ENCODE measurements at regions not wholly inside any gene's neighbourhood (a gene's known extent, or its start where the extent isn't known, plus 50 kb on each side); places are given as distances from the start of the nearest gene placed in this dataset.

DNA sequence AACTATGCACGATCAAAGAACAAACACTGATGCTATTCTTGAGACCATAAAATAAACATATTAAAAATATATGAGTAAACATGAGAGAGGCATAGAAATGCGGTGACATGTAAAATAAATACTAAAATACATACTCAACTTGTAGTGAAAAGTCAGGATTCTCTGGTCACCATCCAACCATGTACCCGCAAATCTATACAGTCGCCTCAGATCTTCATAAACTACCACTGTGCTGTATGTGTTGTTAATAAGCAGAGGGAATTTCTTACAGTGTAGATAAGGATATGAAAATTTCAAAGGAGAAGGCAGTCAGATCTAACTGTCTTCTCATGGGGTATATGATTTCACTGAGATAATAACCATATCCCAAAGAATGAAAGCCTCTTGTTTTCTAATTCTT, 67.8 kb upstream of the FAM47B start:
- no peak overlapping the region for H3K9ac ChIP-seq (ENCODE audit: insufficient read depth, low read length)
- H2AFZ ChIP-seq (ENCODE audit: low read length), result no peak overlapping the region
- TF ChIP-seq, protein P1, sequence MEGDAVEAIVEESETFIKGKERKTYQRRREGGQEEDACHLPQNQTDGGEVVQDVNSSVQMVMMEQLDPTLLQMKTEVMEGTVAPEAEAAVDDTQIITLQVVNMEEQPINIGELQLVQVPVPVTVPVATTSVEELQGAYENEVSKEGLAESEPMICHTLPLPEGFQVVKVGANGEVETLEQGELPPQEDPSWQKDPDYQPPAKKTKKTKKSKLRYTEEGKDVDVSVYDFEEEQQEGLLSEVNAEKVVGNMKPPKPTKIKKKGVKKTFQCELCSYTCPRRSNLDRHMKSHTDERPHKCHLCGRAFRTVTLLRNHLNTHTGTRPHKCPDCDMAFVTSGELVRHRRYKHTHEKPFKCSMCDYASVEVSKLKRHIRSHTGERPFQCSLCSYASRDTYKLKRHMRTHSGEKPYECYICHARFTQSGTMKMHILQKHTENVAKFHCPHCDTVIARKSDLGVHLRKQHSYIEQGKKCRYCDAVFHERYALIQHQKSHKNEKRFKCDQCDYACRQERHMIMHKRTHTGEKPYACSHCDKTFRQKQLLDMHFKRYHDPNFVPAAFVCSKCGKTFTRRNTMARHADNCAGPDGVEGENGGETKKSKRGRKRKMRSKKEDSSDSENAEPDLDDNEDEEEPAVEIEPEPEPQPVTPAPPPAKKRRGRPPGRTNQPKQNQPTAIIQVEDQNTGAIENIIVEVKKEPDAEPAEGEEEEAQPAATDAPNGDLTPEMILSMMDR (conservative IDR thresholded peaks at IDR 0.05 in 1 of 2, IDR thresholded peaks at IDR 0.05 in 1 of 2; ENCODE audit: low read depth in 1 of 2, low read length in 2 of 2), result no peak
- TF ChIP-seq EZH2 (IDR thresholded peaks at IDR 0.05; ENCODE audit: low read length, missing control alignments), result no peak
- H3K4me2 ChIP-seq (ENCODE audit: extremely low read depth, insufficient read depth, low read length), result peak overlapping the region; percentile 51
- DNase-seq (ENCODE audit: low read depth in 2 of 2), result no peak
- H4K20me1 ChIP-seq (ENCODE audit: control insufficient read depth, extremely low read depth, insufficient read depth, low read length), result no peaks in the 10 kb centered on the region
- H3K27me3 ChIP-seq (ENCODE audit: control insufficient read depth, insufficient read depth, low read length), result no peaks in the 10 kb centered on the region
- no peaks in the 10 kb centered on the region for H3K9me3 ChIP-seq (ENCODE audit: control insufficient read depth, insufficient read depth, low read depth, low read length)
- H3K4me1 ChIP-seq (ENCODE audit: control insufficient read depth, extremely low read depth, insufficient read depth, low read length), result peaks cover 2% of the 10 kb centered on the region
- H3K79me2 ChIP-seq (ENCODE audit: control insufficient read depth, insufficient read depth, low read length), result no peaks in the 10 kb centered on the region
- no peaks in the 10 kb centered on the region for H3K36me3 ChIP-seq (ENCODE audit: control insufficient read depth, insufficient read depth, low read length)
- H3K4me3 ChIP-seq (replicated peaks in 1 of 4; ENCODE audit: control extremely low read depth in 1 of 4, insufficient read depth in 1 of 4, low read depth in 3 of 4, low read length in 4 of 4), result no peak overlapping the region
- H3K27ac ChIP-seq (ENCODE audit: insufficient read depth, low read length), result peak overlapping the region; percentile 10

DNA sequence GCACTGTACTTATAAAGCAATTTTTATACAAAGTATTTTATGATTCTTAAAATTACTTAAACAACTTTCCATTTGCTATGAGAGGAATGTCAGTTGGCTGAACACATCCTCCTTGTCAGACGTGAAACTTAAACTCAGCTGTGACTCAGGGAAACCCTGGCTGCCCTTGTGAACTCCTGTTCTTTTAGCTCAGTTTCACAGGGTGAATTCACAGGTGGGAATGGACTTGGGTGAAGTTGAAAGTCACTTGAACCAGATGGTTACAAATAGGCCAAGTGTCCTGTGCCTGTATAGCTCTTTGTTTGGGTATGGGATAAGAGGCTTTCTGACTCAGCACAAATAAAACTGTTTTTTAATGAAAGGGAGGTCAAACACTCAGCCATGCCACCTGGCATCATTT, 67.4 kb upstream of the FAM47B start:
- Histone ChIP-seq H2AFZ (ENCODE audit: low read length) (no peak overlapping the region), H3K79me2 (ENCODE audit: control insufficient read depth, insufficient read depth, low read length) (no peaks in the 10 kb centered on the region), H3K4me2 (ENCODE audit: extremely low read depth, insufficient read depth, low read length) (peak overlapping the region; percentile 51), H4K20me1 (ENCODE audit: control insufficient read depth, extremely low read depth, insufficient read depth, low read length) (no peaks in the 10 kb centered on the region), H3K27me3 (ENCODE audit: control insufficient read depth, insufficient read depth, low read length) (no peaks in the 10 kb centered on the region), H3K36me3 (ENCODE audit: control insufficient read depth, insufficient read depth, low read length) (no peaks in the 10 kb centered on the region), H3K9ac (ENCODE audit: insufficient read depth, low read length) (no peak overlapping the region), H3K4me3 (replicated peaks in 1 of 4; ENCODE audit: control extremely low read depth in 1 of 4, insufficient read depth in 1 of 4, low read depth in 3 of 4, low read length in 4 of 4) (no peak overlapping the region), H3K27ac (ENCODE audit: insufficient read depth, low read length) (no peak overlapping the region), H3K4me1 (ENCODE audit: control insufficient read depth, extremely low read depth, insufficient read depth, low read length) (peaks cover 2% of the 10 kb centered on the region), H3K9me3 (ENCODE audit: control insufficient read depth, insufficient read depth, low read depth, low read length) (no peaks in the 10 kb centered on the region)
- peak; percentile 78 to 81 for DNase-seq (ENCODE audit: low read depth in 2 of 2)
- no peak for TF ChIP-seq EZH2 (IDR thresholded peaks at IDR 0.05; ENCODE audit: low read length, missing control alignments)
- TF ChIP-seq, protein P1 (conservative IDR thresholded peaks at IDR 0.05 in 1 of 2, IDR thresholded peaks at IDR 0.05 in 1 of 2; ENCODE audit: low read depth in 1 of 2, low read length in 2 of 2), result no peak

DNA sequence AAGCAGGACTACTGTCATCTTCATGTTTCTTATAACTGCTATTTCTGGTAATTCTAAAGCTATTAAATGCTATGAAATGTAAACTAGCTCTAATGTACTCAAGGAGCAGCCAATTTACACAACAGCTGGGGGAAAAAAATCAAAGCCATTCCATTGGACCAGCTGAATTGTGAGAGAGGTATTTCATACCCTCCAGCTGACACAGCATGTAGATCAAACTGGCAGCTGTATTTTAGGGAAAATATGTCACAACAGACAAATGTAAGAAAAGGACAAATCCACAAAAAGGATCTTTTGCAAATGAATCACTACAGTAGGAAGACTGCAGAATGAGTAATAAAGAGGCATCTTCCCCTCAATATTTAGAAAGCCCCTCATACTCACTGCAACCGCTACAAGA, 65.2 kb upstream of the FAM47B start:
- H3K79me2 ChIP-seq (ENCODE audit: control insufficient read depth, insufficient read depth, low read length), result no peaks in the 10 kb centered on the region
- H3K4me2 ChIP-seq (ENCODE audit: extremely low read depth, insufficient read depth, low read length), result peak overlapping the region; percentile 19
- H2AFZ ChIP-seq (ENCODE audit: low read length), result no peak overlapping the region
- no peak overlapping the region for H3K4me3 ChIP-seq (replicated peaks in 1 of 4; ENCODE audit: control extremely low read depth in 1 of 4, insufficient read depth in 1 of 4, low read depth in 3 of 4, low read length in 4 of 4)
- no peaks in the 10 kb centered on the region for H3K36me3 ChIP-seq (ENCODE audit: control insufficient read depth, insufficient read depth, low read length)
- no peaks in the 10 kb centered on the region for H3K27me3 ChIP-seq (ENCODE audit: control insufficient read depth, insufficient read depth, low read length)
- DNase-seq (ENCODE audit: low read depth in 2 of 2), result peak; percentile 32 to 66
- H3K4me1 ChIP-seq (ENCODE audit: control insufficient read depth, extremely low read depth, insufficient read depth, low read length), result peaks cover 2% of the 10 kb centered on the region
- H3K9ac ChIP-seq (ENCODE audit: insufficient read depth, low read length), result no peak overlapping the region
- H3K27ac ChIP-seq (ENCODE audit: insufficient read depth, low read length), result no peak overlapping the region
- no peaks in the 10 kb centered on the region for H3K9me3 ChIP-seq (ENCODE audit: control insufficient read depth, insufficient read depth, low read depth, low read length)
- no peaks in the 10 kb centered on the region for H4K20me1 ChIP-seq (ENCODE audit: control insufficient read depth, extremely low read depth, insufficient read depth, low read length)
- no peak for TF ChIP-seq EZH2 (IDR thresholded peaks at IDR 0.05; ENCODE audit: low read length, missing control alignments)
- TF ChIP-seq, protein P1 (conservative IDR thresholded peaks at IDR 0.05 in 1 of 2, IDR thresholded peaks at IDR 0.05 in 1 of 2; ENCODE audit: low read depth in 1 of 2, low read length in 2 of 2), result no peak
